Endothelial cell of umbilical vein (primary cell): ENCODE measurements at regions not wholly inside any gene's neighbourhood (a gene's known extent, or its start where the extent isn't known, plus 50 kb on each side); places are given as distances from the start of the nearest gene placed in this dataset.

Experiments
- BruUV-seq: library from RNA; stranded (reverse); fragments of 400-500 nt; replicated peaks from 2 replicates; lab custom pipeline; 2021; lab: Mats Ljungman, UMichigan
- CTCF ChIA-PET: fragments of 300-600, 350-600 bp; sonication (Branson Sonifier 250); formaldehyde crosslinking; loops from one replicate; lab custom pipeline; 2021; ENCODE audit warnings: antibody characterized with exemption, inconsistent platforms; lab: Charles Lee
- POLR2A ChIA-PET: fragments of 300-600, 350-600 bp; sonication (Branson Sonifier 250); formaldehyde crosslinking; loops from one replicate; lab custom pipeline; 2021; ENCODE audit warnings: antibody characterized with exemption, inconsistent platforms; lab: Charles Lee
- DNase-seq: peaks from one replicate; pipeline ENCODE4 v3.0.0-alpha.2; 2011; ENCODE audit warnings: low read depth, low spot score
- FAIRE-seq: peaks from 2 replicates; lab custom pipeline; 2011; peaks lifted over from hg19 to GRCh38; lab: Jason Lieb, UNC
- H2AFZ ChIP-seq: 2 replicates; pipeline ENCODE4 v1.6.0; 2012; ENCODE audit warnings: low read depth, low read length, control low read depth, inconsistent platforms
- H3K27ac ChIP-seq: 2 replicates; pipeline ENCODE4 v1.5.1; 2011; ENCODE audit warnings: low read depth, mild to moderate bottlenecking, control low read depth, low read length, moderate library complexity; ENCODE audit not compliant: insufficient read depth
- H3K27me3 ChIP-seq, 2 experiments: 2 replicates each; pipeline versions ENCODE4 v1.6.0 to v1.6.1; 2011; ENCODE audit warnings: low read length in 2 of 2, mixed read lengths in 1 of 2; ENCODE audit not compliant: control insufficient read depth in 2 of 2, insufficient read depth in 2 of 2
- H3K36me3 ChIP-seq, 2 experiments: 2 replicates in 1 of 2; 3 replicates in 1 of 2; pipeline ENCODE4 v1.5.1; 2011; ENCODE audit warnings: low read length in 2 of 2, mild to moderate bottlenecking in 1 of 2, moderate library complexity in 1 of 2; ENCODE audit not compliant: control insufficient read depth in 2 of 2, insufficient read depth in 2 of 2; ENCODE audit errors: extremely low read depth in 1 of 2
- H3K4me1 ChIP-seq: 3 replicates; pipeline ENCODE4 v1.5.1; 2011; ENCODE audit warnings: mild to moderate bottlenecking, low read length; ENCODE audit not compliant: control insufficient read depth, insufficient read depth; ENCODE audit errors: extremely low read depth
- H3K4me2 ChIP-seq: 2 replicates; pipeline ENCODE4 v1.6.1; 2011; ENCODE audit warnings: low read length, control low read depth, mixed read lengths; ENCODE audit not compliant: insufficient read depth
- H3K4me3 ChIP-seq, 3 experiments: fragments of 200-600 bp in 1 of 3; sonication (generic), shearing (Covaris generic) in 1 of 3; replicated peaks in 1 of 3; 2 replicates each; pipeline ENCODE4 v1.5.1; 2011 to 2016; ENCODE audit warnings: control low read depth in 3 of 3, low read length in 3 of 3, mild to moderate bottlenecking in 2 of 3, inconsistent platforms in 1 of 3, low read depth in 1 of 3, moderate library complexity in 1 of 3; ENCODE audit not compliant: insufficient read depth in 1 of 3
- H3K79me2 ChIP-seq: 2 replicates; pipeline ENCODE4 v1.6.0; 2012; ENCODE audit warnings: low read length, inconsistent platforms; ENCODE audit not compliant: control insufficient read depth, insufficient read depth
- H3K9ac ChIP-seq: replicated peaks from 2 replicates; pipeline ENCODE3; 2011; ENCODE audit warnings: low read length, control low read depth; ENCODE audit not compliant: insufficient read depth; ENCODE audit errors: extremely low read depth
- H3K9me1 ChIP-seq: replicated peaks from 3 replicates; pipeline ENCODE4 v1.6.0; 2011; ENCODE audit warnings: mild to moderate bottlenecking, low read length; ENCODE audit not compliant: control insufficient read depth, insufficient read depth; ENCODE audit errors: extremely low read depth
- H3K9me3 ChIP-seq: replicated peaks from 2 replicates; pipeline ENCODE4 v1.5.1; 2012; ENCODE audit warnings: low read length, inconsistent platforms; ENCODE audit not compliant: control insufficient read depth, insufficient read depth
- H4K20me1 ChIP-seq: replicated peaks from 2 replicates; pipeline ENCODE3; 2011; ENCODE audit warnings: mild to moderate bottlenecking, low read length; ENCODE audit not compliant: control insufficient read depth, insufficient read depth; ENCODE audit errors: extremely low read depth
- EZH2 ChIP-seq: IDR thresholded peaks from 2 replicates; pipeline ENCODE4 v1.6.1; 2012; ENCODE audit warnings: borderline replicate concordance, low read depth, mild to moderate bottlenecking, moderate library complexity, low read length, inconsistent platforms; ENCODE audit not compliant: severe bottlenecking
- FOS ChIP-seq: IDR thresholded peaks from 2 replicates; pipeline ENCODE4 v1.6.1; 2011; ENCODE audit warnings: mild to moderate bottlenecking, low read length, moderate library complexity, borderline replicate concordance; ENCODE audit not compliant: insufficient read depth
- GATA2 ChIP-seq: IDR thresholded peaks from 2 replicates; pipeline ENCODE4 v1.7.0; 2011; ENCODE audit warnings: low read depth, mild to moderate bottlenecking, moderate library complexity, mixed read lengths, low read length; ENCODE audit not compliant: insufficient read length, insufficient read depth
- JUN ChIP-seq: IDR thresholded peaks from 2 replicates; pipeline ENCODE4 v1.6.1; 2011; ENCODE audit warnings: borderline replicate concordance, low read depth; ENCODE audit not compliant: insufficient read length, insufficient read depth
- MYC ChIP-seq: IDR thresholded peaks from one replicate; pipeline ENCODE4 v1.6.1; 2011; ENCODE audit warnings: mild to moderate bottlenecking, low read depth, low read length
- POLR2A ChIP-seq: IDR thresholded peaks from 2 replicates; pipeline ENCODE4 v1.6.1; 2012; ENCODE audit warnings: low read depth, mild to moderate bottlenecking, control low read depth, low read length
- POLR2AphosphoS5 ChIP-seq: IDR thresholded peaks from 2 replicates; pipeline ENCODE4 v1.6.1; 2012; ENCODE audit warnings: low read depth, mild to moderate bottlenecking, control low read depth, low read length, moderate library complexity; ENCODE audit not compliant: insufficient read depth
- dilution Hi-C: fragments of 300-500 bp; cut with MboI; formaldehyde crosslinking; loops from one replicate; pipeline ENCODE4 v1.15.0; 2019; ENCODE audit warnings: low sequenced_read_pairs; ENCODE audit not compliant: extremely low pct_ligation_motif_present
- intact Hi-C: fragments of 100-400 bp; cut with micrococcal nuclease; formaldehyde crosslinking; loops from one replicate; pipeline ENCODE4 v1.10.0; 2022
- TF ChIP-seq, protein P1 (sequence below), 2 donors: IDR thresholded peaks; 1 replicate in 1 of 2; 2 replicates in 1 of 2; pipeline ENCODE4 v1.5.1; 2011; ENCODE audit warnings: low read length in 2 of 2, mild to moderate bottlenecking in 2 of 2, moderate library complexity in 2 of 2, control low read depth in 1 of 2, inconsistent platforms in 1 of 2, low read depth in 1 of 2; ENCODE audit not compliant: insufficient read depth in 1 of 2; ENCODE audit errors: extremely low read depth in 1 of 2
- TF ChIP-seq, protein P2 (sequence below): IDR thresholded peaks from 2 replicates; pipeline ENCODE4 v1.6.1; 2011; ENCODE audit not compliant: insufficient read depth, insufficient read length

DNA sequence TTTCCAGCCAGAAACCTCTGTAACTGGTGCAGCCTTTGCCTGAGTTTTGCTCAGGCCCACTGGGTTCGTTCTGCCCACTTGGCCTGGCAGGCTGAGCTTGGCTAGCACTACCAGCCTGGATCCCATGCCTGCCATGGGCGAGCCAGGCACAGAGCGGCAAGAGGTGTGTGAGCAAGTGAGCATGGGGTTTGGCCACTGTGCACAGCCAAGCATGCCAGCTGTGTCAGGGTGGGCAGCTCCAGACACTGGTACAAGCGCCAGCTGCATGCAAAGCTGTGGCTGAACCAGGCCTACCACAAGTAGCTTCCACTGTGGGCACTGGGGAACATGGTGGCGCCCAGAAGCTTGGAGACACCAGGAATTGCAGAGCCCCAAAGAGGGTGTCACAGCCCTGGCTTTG, 56.3 kb upstream of the LDAH start:
- no TSS peak for BruUV-seq
- Histone ChIP-seq H3K4me2 (no peak overlapping the region), H3K27ac (no peak overlapping the region), H3K9me1 (no peaks in the 10 kb centered on the region), H3K9ac (no peak overlapping the region), H3K4me1 (no peaks in the 10 kb centered on the region), H3K9me3 (no peaks in the 10 kb centered on the region), H2AFZ (no peak overlapping the region), H3K79me2 (no peaks in the 10 kb centered on the region), H4K20me1 (no peaks in the 10 kb centered on the region), H3K36me3 (no peaks in the 10 kb centered on the region), H3K27me3 (no peaks in the 10 kb centered on the region), H3K4me3 (no peak overlapping the region)
- POLR2A ChIA-PET: no interaction called here
- FAIRE-seq: no peak
- dilution Hi-C loops (no loop called here), intact Hi-C loops (no loop called here)
- CTCF ChIA-PET: interaction anchor here (0.5 kb wide), 1 partner anchor 552 kb away, joined by 3 read pairs; no protein-coding TSS in a partner anchor
- no peak for DNase-seq
- TF ChIP-seq, protein P1, sequence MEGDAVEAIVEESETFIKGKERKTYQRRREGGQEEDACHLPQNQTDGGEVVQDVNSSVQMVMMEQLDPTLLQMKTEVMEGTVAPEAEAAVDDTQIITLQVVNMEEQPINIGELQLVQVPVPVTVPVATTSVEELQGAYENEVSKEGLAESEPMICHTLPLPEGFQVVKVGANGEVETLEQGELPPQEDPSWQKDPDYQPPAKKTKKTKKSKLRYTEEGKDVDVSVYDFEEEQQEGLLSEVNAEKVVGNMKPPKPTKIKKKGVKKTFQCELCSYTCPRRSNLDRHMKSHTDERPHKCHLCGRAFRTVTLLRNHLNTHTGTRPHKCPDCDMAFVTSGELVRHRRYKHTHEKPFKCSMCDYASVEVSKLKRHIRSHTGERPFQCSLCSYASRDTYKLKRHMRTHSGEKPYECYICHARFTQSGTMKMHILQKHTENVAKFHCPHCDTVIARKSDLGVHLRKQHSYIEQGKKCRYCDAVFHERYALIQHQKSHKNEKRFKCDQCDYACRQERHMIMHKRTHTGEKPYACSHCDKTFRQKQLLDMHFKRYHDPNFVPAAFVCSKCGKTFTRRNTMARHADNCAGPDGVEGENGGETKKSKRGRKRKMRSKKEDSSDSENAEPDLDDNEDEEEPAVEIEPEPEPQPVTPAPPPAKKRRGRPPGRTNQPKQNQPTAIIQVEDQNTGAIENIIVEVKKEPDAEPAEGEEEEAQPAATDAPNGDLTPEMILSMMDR (IDR thresholded peaks at IDR 0.05; ENCODE audit: extremely low read depth in 1 of 2, insufficient read depth in 1 of 2, low read depth in 1 of 2, low read length in 2 of 2): no peak
- TF ChIP-seq FOS (no peak), MYC (no peak), GATA2 (no peak)
- TF ChIP-seq, protein P2, sequence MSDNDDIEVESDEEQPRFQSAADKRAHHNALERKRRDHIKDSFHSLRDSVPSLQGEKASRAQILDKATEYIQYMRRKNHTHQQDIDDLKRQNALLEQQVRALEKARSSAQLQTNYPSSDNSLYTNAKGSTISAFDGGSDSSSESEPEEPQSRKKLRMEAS: no peak

DNA sequence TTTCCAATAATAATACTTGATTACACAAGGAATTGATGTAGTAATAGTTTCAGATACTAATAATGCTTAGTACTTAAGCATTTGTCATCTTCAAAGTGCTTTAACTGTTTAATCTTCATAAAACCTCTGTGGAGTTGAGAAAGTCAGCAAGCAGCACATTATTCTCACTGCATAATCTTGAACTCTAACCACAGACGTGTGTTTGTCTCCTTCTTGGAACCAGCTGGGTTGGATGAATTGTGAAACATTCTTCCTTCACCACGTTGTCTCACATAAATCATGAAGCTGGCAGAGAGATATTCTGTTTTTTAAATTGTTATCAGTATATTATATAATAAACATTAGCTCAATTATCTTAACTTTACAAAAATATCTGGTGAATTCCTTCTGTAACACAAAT, 55.1 kb upstream of the LDAH start:
- no peak overlapping the region for H2AFZ ChIP-seq
- no peak overlapping the region for H3K9ac ChIP-seq
- H3K27me3 ChIP-seq: no peaks in the 10 kb centered on the region
- H3K79me2 ChIP-seq: no peaks in the 10 kb centered on the region
- H3K4me3 ChIP-seq: no peak overlapping the region
- no peaks in the 10 kb centered on the region for H3K9me1 ChIP-seq
- ChIA-PET POLR2A (no interaction called here), CTCF (interaction anchor here (1.4 kb wide), 1 partner anchor 24 kb away, joined by 3 read pairs; no protein-coding TSS in a partner anchor)
- dilution Hi-C loops (no loop called here), intact Hi-C loops (no loop called here)
- H3K4me1 ChIP-seq: no peaks in the 10 kb centered on the region
- no peak overlapping the region for H3K27ac ChIP-seq
- BruUV-seq: no TSS peak
- no peak for DNase-seq
- TF ChIP-seq, protein P1 (IDR thresholded peaks at IDR 0.05; ENCODE audit: extremely low read depth in 1 of 2, insufficient read depth in 1 of 2, low read depth in 1 of 2, low read length in 2 of 2): no peak
- no peak for TF ChIP-seq FOS
- no peak for TF ChIP-seq MYC
- no peak for TF ChIP-seq EZH2
- TF ChIP-seq, protein P2: no peak
- TF ChIP-seq POLR2A: no peak
- no peak for TF ChIP-seq JUN
- TF ChIP-seq POLR2AphosphoS5: no peak
- no peak for TF ChIP-seq GATA2
- no peak overlapping the region for H3K4me2 ChIP-seq
- FAIRE-seq: no peak
- no peaks in the 10 kb centered on the region for H4K20me1 ChIP-seq
- no peaks in the 10 kb centered on the region for H3K9me3 ChIP-seq
- no peaks in the 10 kb centered on the region for H3K36me3 ChIP-seq
